Omental fat pad (tissue), 3 donors: ENCODE measurements at regions not wholly inside any gene's neighbourhood (a gene's known extent, or its start where the extent isn't known, plus 50 kb on each side); places are given as distances from the start of the nearest gene placed in this dataset.

ENCODE experiments used
- ATAC-seq: fragments of 150-250 bp; one replicate; pipeline ENCODE4 v1.9.1; 2016; ENCODE audit warnings: mild to moderate bottlenecking, moderate library complexity; ENCODE audit not compliant: low FRiP score
- DNase-seq: peaks from one replicate; pipeline ENCODE4 v3.0.0-alpha.2; 2019; ENCODE audit warnings: low spot score
- TF ChIP-seq, protein P1 (sequence below), 3 donors: fragments of 450-650 bp; IDR thresholded peaks; one replicate each; pipeline ENCODE4 v1.5.1; 2016 to 2017; ENCODE audit warnings: antibody characterized with exemption in 3 of 3, mild to moderate bottlenecking in 3 of 3, moderate library complexity in 2 of 3

DNA sequence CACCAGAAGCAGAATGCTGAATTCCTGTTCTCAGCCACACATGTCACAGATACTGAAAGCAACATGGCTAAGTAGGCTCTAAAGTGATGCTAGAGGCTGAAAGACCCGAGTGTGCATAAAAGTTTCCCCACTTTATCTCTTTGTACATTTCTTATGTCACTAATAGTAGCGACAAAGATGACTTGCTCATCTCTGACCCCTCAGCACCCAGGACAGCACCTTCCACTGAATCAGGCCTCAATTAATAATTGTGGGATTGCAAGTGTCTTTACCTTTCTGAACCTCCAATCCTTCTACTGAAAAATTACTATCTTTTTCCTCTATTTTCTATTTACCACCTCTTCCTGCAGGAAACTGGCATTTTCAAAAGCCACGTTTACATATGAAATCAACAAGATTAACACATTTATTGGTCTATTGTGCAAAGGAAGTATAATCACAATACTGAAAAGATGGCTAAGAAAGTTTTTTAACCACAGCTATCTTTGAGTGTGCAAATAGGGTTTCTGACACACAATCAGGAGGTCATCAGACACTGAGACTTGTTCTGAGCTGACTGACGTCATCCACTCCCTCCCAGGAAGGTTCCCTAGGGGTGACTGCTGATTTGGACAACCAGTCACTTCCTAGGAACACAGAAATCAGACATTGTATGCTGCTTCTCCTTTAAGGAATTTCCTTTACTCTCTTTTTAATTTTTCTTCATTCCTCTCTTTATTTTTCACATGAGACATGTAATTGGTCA lies 213.9 kb upstream of the ISX start:
- ATAC-seq = no peak
- no peak for DNase-seq
- TF ChIP-seq, protein P1, sequence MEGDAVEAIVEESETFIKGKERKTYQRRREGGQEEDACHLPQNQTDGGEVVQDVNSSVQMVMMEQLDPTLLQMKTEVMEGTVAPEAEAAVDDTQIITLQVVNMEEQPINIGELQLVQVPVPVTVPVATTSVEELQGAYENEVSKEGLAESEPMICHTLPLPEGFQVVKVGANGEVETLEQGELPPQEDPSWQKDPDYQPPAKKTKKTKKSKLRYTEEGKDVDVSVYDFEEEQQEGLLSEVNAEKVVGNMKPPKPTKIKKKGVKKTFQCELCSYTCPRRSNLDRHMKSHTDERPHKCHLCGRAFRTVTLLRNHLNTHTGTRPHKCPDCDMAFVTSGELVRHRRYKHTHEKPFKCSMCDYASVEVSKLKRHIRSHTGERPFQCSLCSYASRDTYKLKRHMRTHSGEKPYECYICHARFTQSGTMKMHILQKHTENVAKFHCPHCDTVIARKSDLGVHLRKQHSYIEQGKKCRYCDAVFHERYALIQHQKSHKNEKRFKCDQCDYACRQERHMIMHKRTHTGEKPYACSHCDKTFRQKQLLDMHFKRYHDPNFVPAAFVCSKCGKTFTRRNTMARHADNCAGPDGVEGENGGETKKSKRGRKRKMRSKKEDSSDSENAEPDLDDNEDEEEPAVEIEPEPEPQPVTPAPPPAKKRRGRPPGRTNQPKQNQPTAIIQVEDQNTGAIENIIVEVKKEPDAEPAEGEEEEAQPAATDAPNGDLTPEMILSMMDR (IDR thresholded peaks at IDR 0.05) = no peak

DNA sequence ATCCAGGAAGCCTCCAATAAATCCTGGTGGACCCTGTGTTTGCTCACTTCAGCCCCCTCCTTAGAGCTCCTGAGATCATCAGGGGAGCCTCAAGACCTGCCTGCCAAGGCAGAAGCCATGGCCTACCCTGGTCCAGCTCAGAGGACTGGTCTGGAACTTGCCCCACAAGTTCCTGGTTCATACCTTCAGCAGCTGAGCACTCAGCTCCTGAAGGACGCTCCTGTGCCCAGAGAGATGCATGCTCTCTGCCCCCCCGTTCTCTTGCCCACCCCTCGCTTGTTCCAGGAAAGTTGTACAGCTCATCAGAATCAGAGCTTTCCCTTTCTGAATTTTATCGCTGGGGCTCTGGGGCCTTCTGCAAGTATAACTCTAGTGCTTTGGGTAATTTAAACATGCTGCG lies 210.5 kb upstream of the ISX start:
- ATAC-seq (no peak), DNase-seq (no peak)
- TF ChIP-seq, protein P1 (IDR thresholded peaks at IDR 0.05) = no peak

DNA sequence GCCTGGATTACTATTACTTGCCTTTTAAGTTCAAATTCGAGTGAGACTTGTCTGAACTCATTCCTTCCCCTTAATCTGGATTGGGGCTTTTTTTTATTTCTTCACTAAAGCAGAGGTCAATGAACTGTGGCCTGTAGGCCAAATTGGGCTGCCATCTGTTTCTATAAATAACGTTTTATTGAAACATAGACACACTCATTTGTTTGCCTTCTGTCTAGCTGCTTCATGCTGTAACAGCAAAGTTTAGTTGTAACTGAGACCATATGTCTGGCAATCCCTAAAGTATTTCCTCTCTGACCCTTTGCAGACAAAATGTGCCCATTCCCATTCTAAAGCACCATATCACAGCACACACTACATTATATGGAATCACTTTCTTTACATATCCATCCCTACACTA lies 207.9 kb upstream of the ISX start:
- TF ChIP-seq, protein P1 (IDR thresholded peaks at IDR 0.05) = no peak
- ATAC-seq = no peak
- no peak for DNase-seq

DNA sequence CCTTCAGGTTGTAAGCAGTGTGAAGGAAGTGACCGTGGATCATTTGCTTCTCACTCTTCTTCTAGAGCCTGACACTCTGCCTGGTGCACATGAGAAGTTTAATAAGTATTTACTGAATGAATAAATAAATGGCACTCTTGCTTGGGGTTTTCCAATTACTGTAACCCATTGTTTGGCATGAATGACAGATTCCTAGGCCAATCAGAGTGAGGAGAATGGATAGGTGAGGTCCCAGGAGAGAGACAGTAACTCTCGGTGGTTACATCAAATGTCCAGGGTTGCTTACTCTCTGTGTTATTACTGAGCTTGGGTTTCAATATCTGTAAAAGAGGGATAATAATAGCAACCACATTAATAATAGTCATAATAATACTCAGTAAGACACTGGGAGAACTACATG lies 204.2 kb upstream of the ISX start:
- DNase-seq = no peak
- no peak for ATAC-seq
- TF ChIP-seq, protein P1 (IDR thresholded peaks at IDR 0.05) = no peak

DNA sequence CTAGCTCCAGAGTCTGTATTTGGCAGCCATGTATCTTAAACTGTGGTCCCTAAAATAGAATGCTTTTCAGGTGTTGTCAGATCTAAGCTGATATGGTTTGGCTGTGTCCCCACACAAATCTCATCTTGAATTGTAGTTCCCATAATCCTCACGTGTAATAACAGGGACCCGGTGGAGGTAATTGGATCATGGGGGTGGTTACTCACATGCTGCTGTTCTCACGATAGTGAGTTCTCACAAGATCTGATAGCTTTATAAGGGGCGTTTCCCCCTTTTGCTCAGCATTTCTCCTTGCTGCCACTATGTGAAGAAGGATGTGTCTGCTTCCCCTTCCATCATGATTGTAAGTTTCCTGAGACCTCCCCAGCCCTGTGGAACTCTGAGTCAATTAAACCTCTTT lies 199.9 kb upstream of the ISX start:
- TF ChIP-seq, protein P1 (IDR thresholded peaks at IDR 0.05) = no peak
- ATAC-seq (no peak), DNase-seq (no peak)

DNA sequence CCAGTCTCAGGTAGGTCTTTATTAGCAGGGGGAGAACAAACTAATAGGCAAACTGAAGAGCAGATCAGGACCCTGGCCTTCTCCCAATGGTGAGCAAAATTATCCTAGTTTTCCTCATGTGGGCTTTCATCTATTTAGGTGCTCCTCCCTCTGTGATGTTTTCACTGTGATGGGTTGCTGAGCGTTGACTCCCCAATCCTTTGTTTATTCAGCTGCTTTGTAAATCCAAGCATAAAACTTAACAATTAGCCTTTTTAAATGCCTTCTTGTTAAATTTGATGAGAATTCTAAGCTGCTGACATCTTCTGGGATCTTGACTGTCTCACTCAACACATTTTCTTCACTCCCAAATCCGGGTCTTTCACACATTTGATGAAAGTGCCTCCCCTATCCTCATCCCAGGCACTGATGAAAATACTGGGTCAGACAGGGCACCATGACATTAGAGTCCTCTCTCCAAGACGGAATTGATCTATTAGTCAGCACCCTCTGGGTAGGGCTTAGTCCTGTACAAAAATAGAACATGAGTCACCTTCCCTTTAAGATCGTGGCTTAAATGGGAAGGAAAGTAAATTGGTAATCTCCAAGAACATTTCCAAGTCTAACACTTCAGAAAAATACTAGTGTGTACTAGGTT lies 199.3 kb upstream of the ISX start:
- TF ChIP-seq, protein P1 (IDR thresholded peaks at IDR 0.05) = no peak
- ATAC-seq = peak; percentile 51
- no peak for DNase-seq

DNA sequence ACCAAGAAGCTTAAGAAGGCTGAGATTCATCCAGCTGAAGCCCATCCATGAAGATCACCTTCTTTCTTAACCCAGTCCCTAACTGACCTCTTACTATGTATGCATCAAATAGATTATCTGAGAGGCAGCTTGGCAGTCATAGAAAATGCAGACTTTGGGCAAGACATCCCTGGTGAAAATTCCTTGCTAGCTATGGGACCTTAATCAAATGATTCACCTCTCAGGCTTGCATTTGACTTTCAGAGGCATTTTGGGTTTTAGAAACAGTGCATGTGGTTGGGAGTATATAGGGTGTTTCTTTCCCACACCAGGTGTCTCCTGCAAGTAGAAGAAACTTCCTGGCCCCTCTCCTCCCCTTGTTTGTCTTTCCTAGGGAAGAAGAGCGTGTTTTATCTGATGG lies 188.5 kb upstream of the ISX start:
- TF ChIP-seq, protein P1 (IDR thresholded peaks at IDR 0.05) = no peak
- DNase-seq (no peak), ATAC-seq (no peak)
